Mesenchymal stem cell (in vitro differentiated cells and primary cell): ENCODE measurements at regions not wholly inside any gene's neighbourhood (a gene's known extent, or its start where the extent isn't known, plus 50 kb on each side); places are given as distances from the start of the nearest gene placed in this dataset.

Experiments used
- DNase-seq: peaks from one replicate; pipeline ENCODE4 v3.0.0-alpha.2; 2013
- H2AFZ ChIP-seq: one replicate; pipeline ENCODE4 v1.6.1; 2013; ENCODE audit warnings: low read depth, mild to moderate bottlenecking, control low read depth, inconsistent platforms, low read length, moderate library complexity
- H2AK5ac ChIP-seq: 2 replicates; pipeline ENCODE4 v1.6.1; 2013; ENCODE audit warnings: low read length, moderate library complexity, mild to moderate bottlenecking, inconsistent platforms; ENCODE audit not compliant: severe bottlenecking
- H2BK120ac ChIP-seq: one replicate; pipeline ENCODE4 v1.6.1; 2013; ENCODE audit warnings: low read depth, mild to moderate bottlenecking, inconsistent platforms, low read length, moderate library complexity
- H2BK12ac ChIP-seq, 2 experiments: one replicate each; pipeline ENCODE4 v1.6.1; 2013; ENCODE audit warnings: inconsistent platforms in 2 of 2, low read length in 2 of 2, mild to moderate bottlenecking in 2 of 2, moderate library complexity in 2 of 2, control low read depth in 1 of 2
- H2BK15ac ChIP-seq: one replicate; pipeline ENCODE4 v1.6.1; 2013; ENCODE audit warnings: mild to moderate bottlenecking, low read depth, inconsistent platforms; ENCODE audit not compliant: poor library complexity, severe bottlenecking
- H2BK5ac ChIP-seq: 2 replicates; pipeline ENCODE4 v1.6.1; 2013; ENCODE audit warnings: low read depth, mild to moderate bottlenecking, low read length, control low read depth, inconsistent platforms; ENCODE audit not compliant: poor library complexity, severe bottlenecking
- H3K14ac ChIP-seq, 2 experiments: one replicate each; pipeline ENCODE4 v1.6.1; 2013; ENCODE audit warnings: inconsistent platforms in 2 of 2, low read length in 2 of 2, control low read depth in 1 of 2, mild to moderate bottlenecking in 1 of 2, moderate library complexity in 1 of 2
- H3K18ac ChIP-seq, 2 experiments: one replicate each; pipeline ENCODE4 v1.6.1; 2013; ENCODE audit warnings: inconsistent platforms in 2 of 2, low read length in 2 of 2, control low read depth in 1 of 2, low read depth in 1 of 2, mild to moderate bottlenecking in 1 of 2
- H3K23ac ChIP-seq, 2 experiments: one replicate each; pipeline ENCODE4 v1.6.1; 2013; ENCODE audit warnings: inconsistent platforms in 2 of 2, low read length in 2 of 2, mild to moderate bottlenecking in 2 of 2, moderate library complexity in 2 of 2, control low read depth in 1 of 2
- H3K27ac ChIP-seq: 2 replicates; pipeline ENCODE4 v1.5.1; 2013; ENCODE audit warnings: mild to moderate bottlenecking, moderate library complexity, low read length, control low read depth, inconsistent platforms; ENCODE audit not compliant: poor library complexity, severe bottlenecking
- H3K27me3 ChIP-seq, 2 experiments: 2 replicates each; pipeline versions ENCODE4 v1.6.1 to v1.7.0; 2013; ENCODE audit warnings: low read length in 2 of 2, mild to moderate bottlenecking in 2 of 2, moderate library complexity in 2 of 2, control low read depth in 1 of 2, inconsistent platforms in 1 of 2; ENCODE audit not compliant: control insufficient read depth in 1 of 2, insufficient read depth in 1 of 2
- H3K36me3 ChIP-seq, 2 experiments: 2 replicates each; pipeline versions ENCODE4 v1.6.1 to v1.7.0; 2013; ENCODE audit warnings: low read length in 2 of 2, control low read depth in 1 of 2, inconsistent platforms in 1 of 2, low read depth in 1 of 2, mild to moderate bottlenecking in 1 of 2; ENCODE audit not compliant: insufficient read depth in 2 of 2, control insufficient read depth in 1 of 2
- H3K4ac ChIP-seq, 2 experiments: one replicate each; pipeline ENCODE4 v1.6.1; 2013; ENCODE audit warnings: inconsistent platforms in 2 of 2, low read length in 2 of 2, mild to moderate bottlenecking in 2 of 2, moderate library complexity in 2 of 2, control low read depth in 1 of 2, low read depth in 1 of 2
- H3K4me1 ChIP-seq: 2 replicates; pipeline ENCODE4 v1.6.1; 2013; ENCODE audit warnings: low read depth, low read length, control low read depth; ENCODE audit not compliant: control insufficient read depth, insufficient read depth
- H3K4me2 ChIP-seq: 2 replicates; pipeline ENCODE4 v1.6.1; 2013; ENCODE audit warnings: low read length, mild to moderate bottlenecking, inconsistent platforms; ENCODE audit not compliant: poor library complexity, severe bottlenecking
- H3K4me3 ChIP-seq, 2 experiments: 2 replicates each; pipeline versions ENCODE4 v1.5.1 to v1.7.0; 2013; ENCODE audit warnings: low read length in 2 of 2, mild to moderate bottlenecking in 2 of 2, control low read depth in 1 of 2, low read depth in 1 of 2; ENCODE audit not compliant: insufficient read depth in 1 of 2
- H3K79me1 ChIP-seq: replicated peaks from 2 replicates; pipeline ENCODE4 v1.6.1; 2013; ENCODE audit warnings: mild to moderate bottlenecking, control low read depth, low read length, inconsistent platforms; ENCODE audit not compliant: poor library complexity, severe bottlenecking
- H3K9ac ChIP-seq: 2 replicates; pipeline ENCODE4 v1.7.0; 2013; ENCODE audit warnings: mild to moderate bottlenecking, low read length, moderate library complexity
- H3K9me3 ChIP-seq: 2 replicates; pipeline ENCODE4 v1.7.0; 2013; ENCODE audit warnings: mild to moderate bottlenecking, low read length; ENCODE audit not compliant: control insufficient read depth
- H4K8ac ChIP-seq: one replicate; pipeline ENCODE4 v1.6.1; 2013; ENCODE audit warnings: inconsistent platforms, mild to moderate bottlenecking, low read length, moderate library complexity
- H4K91ac ChIP-seq: one replicate; pipeline ENCODE4 v1.6.1; 2013; ENCODE audit warnings: mild to moderate bottlenecking, low read length, inconsistent platforms
- WGBS: methylation state at CpG from one replicate; pipeline ENCODE4 v1.1.7; 2013; ENCODE audit warnings: mixed read lengths; 5-methylcytosine and 5-hydroxymethylcytosine counted together

- Histone ChIP-seq H3K9me3 (no peaks in the 10 kb centered on the region), H2BK15ac (no peak overlapping the region), H2AFZ (no peak overlapping the region), H4K91ac (no peak overlapping the region), H3K14ac (no peak overlapping the region), H2BK5ac (no peak overlapping the region), H3K4me2 (no peak overlapping the region), H3K27ac (no peak overlapping the region), H2BK120ac (no peak overlapping the region), H3K4me3 (no peak overlapping the region), H3K23ac (no peak overlapping the region), H2AK5ac (no peak overlapping the region), H4K8ac (no peak overlapping the region), H2BK12ac (no peak overlapping the region), H3K4me1 (peaks cover 2% of the 10 kb centered on the region), H3K4ac (no peak overlapping the region), H3K79me1 (no peaks in the 10 kb centered on the region), H3K36me3 (no peaks in the 10 kb centered on the region), H3K18ac (no peak overlapping the region), H3K9ac (no peak overlapping the region), H3K27me3 (no peaks in the 10 kb centered on the region)
- no peak for DNase-seq
- WGBS = 77% methylated on average over 9 of the region's 9 CpGs
Observed at GRCh38 chr6:108741331-108741989, 106.8 kb upstream of the ARMC2 start.

GRCh38 chr6:108742041-108742440 is 106.2 kb upstream of the ARMC2 start:
- Histone ChIP-seq H3K23ac (no peak overlapping the region), H3K27ac (no peak overlapping the region), H2BK5ac (no peak overlapping the region), H3K79me1 (no peaks in the 10 kb centered on the region), H3K36me3 (no peaks in the 10 kb centered on the region), H4K8ac (no peak overlapping the region), H3K18ac (no peak overlapping the region), H2BK15ac (no peak overlapping the region), H2BK12ac (no peak overlapping the region), H3K9ac (no peak overlapping the region), H3K4me1 (no peaks in the 10 kb centered on the region), H3K4me3 (no peak overlapping the region), H3K4ac (no peak overlapping the region), H3K4me2 (no peak overlapping the region), H3K27me3 (no peaks in the 10 kb centered on the region), H2BK120ac (no peak overlapping the region), H2AFZ (no peak overlapping the region), H2AK5ac (no peak overlapping the region), H4K91ac (no peak overlapping the region), H3K14ac (no peak overlapping the region), H3K9me3 (no peaks in the 10 kb centered on the region)
- WGBS = 100% methylated on average over 2 of the region's 2 CpGs
- DNase-seq = no peak

GRCh38 chr6:108744244-108744972 is 103.8 kb upstream of the ARMC2 start:
- no peaks in the 10 kb centered on the region for H3K27me3 ChIP-seq
- no peaks in the 10 kb centered on the region for H3K9me3 ChIP-seq
- H3K18ac ChIP-seq = no peak overlapping the region
- no peak overlapping the region for H2AFZ ChIP-seq
- no peak overlapping the region for H3K14ac ChIP-seq
- no peak overlapping the region for H2BK120ac ChIP-seq
- no peak overlapping the region for H3K4ac ChIP-seq
- H2AK5ac ChIP-seq = no peak overlapping the region
- H3K36me3 ChIP-seq = no peaks in the 10 kb centered on the region
- no peak overlapping the region for H2BK12ac ChIP-seq
- H2BK15ac ChIP-seq = no peak overlapping the region
- H4K8ac ChIP-seq = no peak overlapping the region
- H4K91ac ChIP-seq = no peak overlapping the region
- H3K4me2 ChIP-seq = no peak overlapping the region
- H3K27ac ChIP-seq = no peak overlapping the region
- no peaks in the 10 kb centered on the region for H3K79me1 ChIP-seq
- H3K23ac ChIP-seq = no peak overlapping the region
- H3K9ac ChIP-seq = no peak overlapping the region
- DNase-seq = no peak
- 93% methylated on average over 5 of the region's 8 CpGs for WGBS
- H2BK5ac ChIP-seq = no peak overlapping the region
- H3K4me3 ChIP-seq = no peak overlapping the region
- H3K4me1 ChIP-seq = no peaks in the 10 kb centered on the region

GRCh38 chr6:108744996-108745395 is 103.2 kb upstream of the ARMC2 start:
- Histone ChIP-seq H3K27ac (no peak overlapping the region), H2BK120ac (no peak overlapping the region), H3K18ac (no peak overlapping the region), H2BK15ac (no peak overlapping the region), H3K4ac (no peak overlapping the region), H4K8ac (no peak overlapping the region), H3K9me3 (no peaks in the 10 kb centered on the region), H3K4me1 (no peaks in the 10 kb centered on the region), H3K4me3 (no peak overlapping the region), H3K79me1 (no peaks in the 10 kb centered on the region), H3K14ac (no peak overlapping the region), H3K27me3 (no peaks in the 10 kb centered on the region), H3K9ac (no peak overlapping the region), H2BK5ac (no peak overlapping the region), H2AK5ac (no peak overlapping the region), H3K23ac (no peak overlapping the region), H4K91ac (no peak overlapping the region), H2AFZ (no peak overlapping the region), H3K36me3 (no peaks in the 10 kb centered on the region), H2BK12ac (no peak overlapping the region), H3K4me2 (no peak overlapping the region)
- no peak for DNase-seq
- 89% methylated on average over 5 of the region's 5 CpGs for WGBS
